Breast epithelium (tissue), 4 donors: ENCODE measurements at regions not wholly inside any gene's neighbourhood (a gene's known extent, or its start where the extent isn't known, plus 50 kb on each side); places are given as distances from the start of the nearest gene placed in this dataset.

ENCODE experiments used
- DNase-seq, 2 donors: peaks; one replicate each; pipeline ENCODE4 v3.0.0-alpha.2; 2019; ENCODE audit warnings: low spot score in 2 of 2
- H3K27ac ChIP-seq, 2 donors: fragments of 200-600 bp; sonication (generic) in 1 of 2; one replicate each; pipeline ENCODE4 v1.5.1; 2016 to 2019; ENCODE audit warnings: mild to moderate bottlenecking in 1 of 2
- H3K27me3 ChIP-seq, 2 donors: fragments of 200-600 bp; sonication (generic) in 1 of 2; one replicate each; pipeline versions ENCODE4 v1.5.1 to v1.6.0; 2017 to 2019; ENCODE audit warnings: control low read depth in 1 of 2, mild to moderate bottlenecking in 1 of 2
- H3K36me3 ChIP-seq: fragments of 200-600 bp; one replicate; pipeline ENCODE4 v1.5.1; 2019
- H3K4me1 ChIP-seq, 2 donors: fragments of 200-600 bp; sonication (generic); one replicate each; pipeline ENCODE4 v1.5.1; 2016 to 2019; ENCODE audit warnings: control low read depth in 1 of 2
- H3K4me3 ChIP-seq, 3 donors: fragments of 200-600 bp; sonication (generic); 1 replicate in 2 of 3; 2 replicates in 1 of 3; pipeline ENCODE4 v1.5.1; 2016 to 2019; ENCODE audit warnings: mild to moderate bottlenecking in 3 of 3, moderate library complexity in 2 of 3
- H3K9me3 ChIP-seq, 2 donors: fragments of 200-600 bp; sonication (generic) in 1 of 2; one replicate each; pipeline ENCODE4 v1.5.1; 2016 to 2019; ENCODE audit warnings: control low read depth in 1 of 2
- CTCF ChIP-seq, 3 donors: fragments of 450-650 bp; IDR thresholded peaks; one replicate each; pipeline ENCODE4 v1.5.1; 2016 to 2017; ENCODE audit warnings: antibody characterized with exemption in 3 of 3, mild to moderate bottlenecking in 3 of 3, moderate library complexity in 3 of 3
- POLR2A ChIP-seq: fragments of 450-650 bp; IDR thresholded peaks from one replicate; pipeline ENCODE4 v1.6.1; 2016; ENCODE audit warnings: antibody characterized with exemption, mild to moderate bottlenecking, moderate library complexity
- POLR2AphosphoS5 ChIP-seq, 3 donors: sonication (generic); formaldehyde crosslinking; IDR thresholded peaks; one replicate each; pipeline ENCODE4 v1.6.1; 2017; ENCODE audit warnings: antibody characterized with exemption in 3 of 3
- intact Hi-C: fragments of 100-400 bp; cut with DNase I; formaldehyde crosslinking; loops from one replicate; pipeline ENCODE4 v1.15.1; 2023; ENCODE audit warnings: low total_unique reads

GRCh38 chr3:158918451-158918850, 116.6 kb downstream of the MFSD1 start:
- DNase-seq: no peak
- Histone ChIP-seq H3K4me1 (no peaks in the 10 kb centered on the region), H3K4me3 (no peak overlapping the region), H3K27me3 (no peaks in the 10 kb centered on the region), H3K36me3 (no peaks in the 10 kb centered on the region), H3K9me3 (no peaks in the 10 kb centered on the region), H3K27ac (no peak overlapping the region)
- TF ChIP-seq POLR2AphosphoS5 (IDR thresholded peaks at IDR 0.05): no peak
- no peak for TF ChIP-seq CTCF (IDR thresholded peaks at IDR 0.05)
- TF ChIP-seq POLR2A: no peak
- intact Hi-C loops: no loop called here

- no peak overlapping the region for H3K4me3 ChIP-seq
- DNase-seq: no peak
- no peaks in the 10 kb centered on the region for H3K4me1 ChIP-seq
- no peak overlapping the region for H3K27ac ChIP-seq
- H3K27me3 ChIP-seq: no peaks in the 10 kb centered on the region
- H3K36me3 ChIP-seq: no peaks in the 10 kb centered on the region
- intact Hi-C loops: no loop called here
- no peaks in the 10 kb centered on the region for H3K9me3 ChIP-seq
- TF ChIP-seq POLR2AphosphoS5 (IDR thresholded peaks at IDR 0.05): no peak
- TF ChIP-seq CTCF (IDR thresholded peaks at IDR 0.05): no peak
- TF ChIP-seq POLR2A: no peak
These were observed 118.5 kb downstream of the MFSD1 start for GRCh38 chr3:158920371-158920770.

- no peaks in the 10 kb centered on the region for H3K36me3 ChIP-seq
- H3K27ac ChIP-seq: peak overlapping the region in 1 of 2 donors; percentile 19
- no peak for TF ChIP-seq POLR2A
- no peak for TF ChIP-seq POLR2AphosphoS5 (IDR thresholded peaks at IDR 0.05)
- TF ChIP-seq CTCF (IDR thresholded peaks at IDR 0.05): no peak
- H3K9me3 ChIP-seq: no peaks in the 10 kb centered on the region
- DNase-seq: peak in 1 of 2 donors; percentile 43
- H3K4me3 ChIP-seq: no peak overlapping the region
- no peaks in the 10 kb centered on the region for H3K4me1 ChIP-seq
- intact Hi-C loops: no loop called here
- no peaks in the 10 kb centered on the region for H3K27me3 ChIP-seq
These were observed 123.2 kb downstream of the MFSD1 start for GRCh38 chr3:158925021-158925420.

- no peak for TF ChIP-seq CTCF (IDR thresholded peaks at IDR 0.05)
- TF ChIP-seq POLR2AphosphoS5 (IDR thresholded peaks at IDR 0.05): no peak
- TF ChIP-seq POLR2A: no peak
- no peak overlapping the region for H3K4me3 ChIP-seq
- intact Hi-C loops: no loop called here
- no peaks in the 10 kb centered on the region for H3K36me3 ChIP-seq
- H3K27ac ChIP-seq: peak overlapping the region in 1 of 2 donors; percentile 17
- no peaks in the 10 kb centered on the region for H3K27me3 ChIP-seq
- H3K9me3 ChIP-seq: no peaks in the 10 kb centered on the region
- H3K4me1 ChIP-seq: no peaks in the 10 kb centered on the region
- DNase-seq: no peak
These were observed 124.1 kb downstream of the MFSD1 start for GRCh38 chr3:158925828-158926494.

- no peak for DNase-seq
- no peak overlapping the region for H3K4me3 ChIP-seq
- no peaks in the 10 kb centered on the region for H3K27me3 ChIP-seq
- intact Hi-C loops: no loop called here
- no peak overlapping the region for H3K27ac ChIP-seq
- H3K36me3 ChIP-seq: no peaks in the 10 kb centered on the region
- peaks cover 0 to 15% of the 10 kb centered on the region in 2 donors for H3K9me3 ChIP-seq
- TF ChIP-seq POLR2AphosphoS5 (IDR thresholded peaks at IDR 0.05) (no peak), CTCF (IDR thresholded peaks at IDR 0.05) (no peak), POLR2A (no peak)
- no peaks in the 10 kb centered on the region for H3K4me1 ChIP-seq
These were observed 134.0 kb downstream of the MFSD1 start for GRCh38 chr3:158935846-158936245.
